CD4-positive, alpha-beta T cell treated with Interleukin-4 for 1 hour (primary cell): ENCODE measurements at regions not wholly inside any gene's neighbourhood (a gene's known extent, or its start where the extent isn't known, plus 50 kb on each side); places are given as distances from the start of the nearest gene placed in this dataset.

Experiments
- DNase-seq, 2 donors: peaks; one replicate each; pipeline ENCODE4 v3.0.0-alpha.2; 2020 to 2022

GRCh38 chr22:47561115-47561675, 798.7 kb downstream of the TBC1D22A start:
- DNase-seq: no peak

GRCh38 chr22:47558828-47559700, 796.6 kb downstream of the TBC1D22A start:
- DNase-seq: no peak

GRCh38 chr22:47556473-47556872, 794.0 kb downstream of the TBC1D22A start:
- no peak for DNase-seq

GRCh38 chr22:47553436-47553835, 791.0 kb downstream of the TBC1D22A start:
- no peak for DNase-seq

GRCh38 chr22:47552541-47553205, 790.2 kb downstream of the TBC1D22A start:
- DNase-seq: no peak

GRCh38 chr22:47552024-47552423, 789.6 kb downstream of the TBC1D22A start:
- DNase-seq: no peak

- no peak for DNase-seq
Measured at GRCh38 chr22:47551431-47551775, 789.0 kb downstream of the TBC1D22A start.

GRCh38 chr22:47550524-47551430, 788.3 kb downstream of the TBC1D22A start:
- DNase-seq: no peak

GRCh38 chr22:47549741-47550340, 787.4 kb downstream of the TBC1D22A start:
- DNase-seq: no peak

GRCh38 chr22:47548953-47549740, 786.7 kb downstream of the TBC1D22A start:
- DNase-seq: no peak

GRCh38 chr22:47547881-47548650, 785.6 kb downstream of the TBC1D22A start:
- no peak for DNase-seq

GRCh38 chr22:47547239-47547661, 784.8 kb downstream of the TBC1D22A start:
- DNase-seq: no peak

GRCh38 chr22:47544696-47545095, 782.2 kb downstream of the TBC1D22A start:
- DNase-seq: no peak

GRCh38 chr22:47543447-47543846, 781.0 kb downstream of the TBC1D22A start:
- no peak for DNase-seq

- DNase-seq: no peak
Measured at GRCh38 chr22:47540011-47540410, 777.6 kb downstream of the TBC1D22A start.

GRCh38 chr22:47539374-47539773, 776.9 kb downstream of the TBC1D22A start:
- no peak for DNase-seq

- DNase-seq: no peak
Measured at GRCh38 chr22:47535681-47536080, 773.2 kb downstream of the TBC1D22A start.

- DNase-seq: no peak
Measured at GRCh38 chr22:47534804-47535410, 772.5 kb downstream of the TBC1D22A start.

- DNase-seq: no peak
Measured at GRCh38 chr22:47533961-47534803, 771.7 kb downstream of the TBC1D22A start.
